Tibial artery (tissue), 4 donors: ENCODE measurements at regions not wholly inside any gene's neighbourhood (a gene's known extent, or its start where the extent isn't known, plus 50 kb on each side); places are given as distances from the start of the nearest gene placed in this dataset.

Experiments
- DNase-seq, 2 donors: peaks; one replicate each; pipeline ENCODE4 v3.0.0-alpha.2; 2019
- H3K27ac ChIP-seq, 2 donors: fragments of 200-600 bp; sonication (generic) in 1 of 2; 1 replicate in 1 of 2; 2 replicates in 1 of 2; pipeline ENCODE4 v1.5.1; 2018 to 2019; ENCODE audit warnings: mild to moderate bottlenecking in 1 of 2
- H3K27me3 ChIP-seq, 2 donors: fragments of 200-600 bp; sonication (generic) in 1 of 2; one replicate each; pipeline versions ENCODE4 v1.5.1 to v1.6.0; 2016 to 2019
- H3K36me3 ChIP-seq, 3 donors: fragments of 200-600 bp; sonication (generic) in 2 of 3; one replicate each; pipeline ENCODE4 v1.5.1; 2016 to 2019; ENCODE audit warnings: mild to moderate bottlenecking in 2 of 3
- H3K4me1 ChIP-seq, 4 donors: fragments of 200-600 bp; sonication (generic) in 2 of 4; 1 replicate in 3 of 4; 2 replicates in 1 of 4; pipeline ENCODE4 v1.5.1; 2016 to 2019
- H3K4me3 ChIP-seq, 2 donors: fragments of 200-600 bp; sonication (generic) in 1 of 2; 1 replicate in 1 of 2; 2 replicates in 1 of 2; pipeline ENCODE4 v1.5.1; 2018 to 2019; ENCODE audit warnings: mild to moderate bottlenecking in 2 of 2
- H3K9me3 ChIP-seq, 3 donors: fragments of 200-600 bp; sonication (generic) in 1 of 3; one replicate each; pipeline ENCODE4 v1.5.1; 2016 to 2019
- intact Hi-C: fragments of 100-400 bp; cut with DNase I; formaldehyde crosslinking; loops from one replicate; pipeline ENCODE4 v1.15.0; 2023; ENCODE audit warnings: low total_unique reads
- TF ChIP-seq, protein P1 (sequence below), 2 experiments: fragments of 200-600 bp in 1 of 2; fragments of 450-650 bp in 1 of 2; IDR thresholded peaks; one replicate each; pipeline ENCODE4 v1.5.1; 2017 to 2019; ENCODE audit warnings: antibody characterized with exemption in 2 of 2, mild to moderate bottlenecking in 1 of 2, moderate library complexity in 1 of 2

DNA sequence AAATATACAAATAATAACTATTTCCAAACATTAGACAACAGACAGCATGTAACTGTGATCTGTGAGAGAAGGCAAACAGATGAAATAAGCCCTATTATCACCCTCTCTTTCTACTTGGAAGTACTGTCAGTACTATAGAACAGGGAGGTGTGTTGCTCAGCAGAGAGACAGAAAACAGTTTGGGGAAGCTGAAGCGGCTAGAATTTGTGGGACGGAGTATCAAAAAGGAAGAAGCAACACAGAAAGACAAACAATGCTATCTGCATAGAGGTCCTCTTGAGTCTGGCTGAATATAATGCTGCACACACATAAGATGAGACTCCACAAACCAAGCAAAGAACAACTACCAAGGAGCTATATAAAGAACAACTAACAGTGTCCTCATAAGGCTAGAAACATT, 59.4 kb downstream of the ZZZ3 start:
- Histone ChIP-seq H3K4me1 (no peaks in the 10 kb centered on the region), H3K36me3 (peaks cover 7 to 23% (median 16%) of the 10 kb centered on the region in 3 donors), H3K4me3 (no peak overlapping the region), H3K9me3 (no peaks in the 10 kb centered on the region), H3K27me3 (no peaks in the 10 kb centered on the region), H3K27ac (no peak overlapping the region)
- TF ChIP-seq, protein P1, sequence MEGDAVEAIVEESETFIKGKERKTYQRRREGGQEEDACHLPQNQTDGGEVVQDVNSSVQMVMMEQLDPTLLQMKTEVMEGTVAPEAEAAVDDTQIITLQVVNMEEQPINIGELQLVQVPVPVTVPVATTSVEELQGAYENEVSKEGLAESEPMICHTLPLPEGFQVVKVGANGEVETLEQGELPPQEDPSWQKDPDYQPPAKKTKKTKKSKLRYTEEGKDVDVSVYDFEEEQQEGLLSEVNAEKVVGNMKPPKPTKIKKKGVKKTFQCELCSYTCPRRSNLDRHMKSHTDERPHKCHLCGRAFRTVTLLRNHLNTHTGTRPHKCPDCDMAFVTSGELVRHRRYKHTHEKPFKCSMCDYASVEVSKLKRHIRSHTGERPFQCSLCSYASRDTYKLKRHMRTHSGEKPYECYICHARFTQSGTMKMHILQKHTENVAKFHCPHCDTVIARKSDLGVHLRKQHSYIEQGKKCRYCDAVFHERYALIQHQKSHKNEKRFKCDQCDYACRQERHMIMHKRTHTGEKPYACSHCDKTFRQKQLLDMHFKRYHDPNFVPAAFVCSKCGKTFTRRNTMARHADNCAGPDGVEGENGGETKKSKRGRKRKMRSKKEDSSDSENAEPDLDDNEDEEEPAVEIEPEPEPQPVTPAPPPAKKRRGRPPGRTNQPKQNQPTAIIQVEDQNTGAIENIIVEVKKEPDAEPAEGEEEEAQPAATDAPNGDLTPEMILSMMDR (IDR thresholded peaks at IDR 0.05), result no peak
- DNase-seq, result no peak
- intact Hi-C loops, result no loop called here

GRCh38 chr1:77620273-77620672, 62.2 kb downstream of the ZZZ3 start:
- DNase-seq, result no peak
- H3K4me1 ChIP-seq, result no peaks in the 10 kb centered on the region
- intact Hi-C loops, result no loop called here
- no peak overlapping the region for H3K4me3 ChIP-seq
- H3K27me3 ChIP-seq, result no peaks in the 10 kb centered on the region
- H3K36me3 ChIP-seq, result peaks cover 0 to 16% (median 12%) of the 10 kb centered on the region in 3 donors
- TF ChIP-seq, protein P1 (IDR thresholded peaks at IDR 0.05), result no peak
- no peak overlapping the region for H3K27ac ChIP-seq
- H3K9me3 ChIP-seq, result no peaks in the 10 kb centered on the region

DNA sequence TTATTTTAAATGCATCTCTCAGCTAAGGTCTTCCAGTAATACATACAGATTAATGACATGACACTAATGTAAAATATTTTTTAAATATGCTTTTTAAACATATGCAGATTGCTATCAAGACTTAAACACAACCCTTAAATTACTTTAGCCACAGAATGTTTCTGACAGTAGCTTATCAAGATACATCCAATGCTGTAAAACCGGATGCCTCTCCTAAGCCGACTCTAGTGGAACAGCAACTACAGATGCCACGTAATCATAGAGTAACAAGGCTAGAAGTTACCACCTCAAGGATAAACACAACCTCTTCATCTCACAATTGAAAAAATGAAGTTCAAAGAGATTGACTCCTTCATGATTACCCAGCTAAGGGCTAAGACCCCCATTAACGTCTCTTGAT, 68.4 kb downstream of the ZZZ3 start:
- no peak for DNase-seq
- Histone ChIP-seq H3K27ac (no peak overlapping the region), H3K36me3 (peaks cover 0 to 10% (median 0%) of the 10 kb centered on the region in 3 donors), H3K4me1 (no peaks in the 10 kb centered on the region), H3K4me3 (no peak overlapping the region), H3K9me3 (peaks cover 0 to 12% (median 0%) of the 10 kb centered on the region in 3 donors), H3K27me3 (no peaks in the 10 kb centered on the region)
- intact Hi-C loops, result no loop called here
- TF ChIP-seq, protein P1 (IDR thresholded peaks at IDR 0.05), result no peak
